ENCODE measurements at regions not wholly inside any gene's neighbourhood (a gene's known extent, or its start where the extent isn't known, plus 50 kb on each side); places are given as distances from the start of the nearest gene placed in this dataset.

DNA sequence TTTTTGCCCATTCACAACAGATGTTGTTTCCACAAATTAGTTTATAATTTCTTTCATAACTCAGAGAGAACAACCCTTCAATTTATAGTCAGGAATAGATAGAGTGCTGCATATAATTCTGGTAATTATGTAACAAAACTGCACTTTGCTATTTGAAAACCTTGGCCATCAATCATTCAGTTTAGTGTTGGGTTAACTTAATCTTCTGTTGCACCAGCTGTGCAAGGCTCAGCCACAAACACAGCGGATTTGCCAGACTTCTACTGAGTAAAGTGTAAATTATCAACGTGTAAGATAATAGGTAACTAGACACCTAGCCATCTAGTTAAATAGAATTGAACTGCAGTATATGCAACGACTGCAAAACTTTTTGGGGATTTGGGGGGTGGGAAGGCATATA lies 1064.3 kb upstream of the EPHA6 start (continued):
- no peak for TF ChIP-seq HMGXB4 (CRISPR knock-in tag; IDR thresholded peaks at IDR 0.05)
- no peak for TF ChIP-seq JAZF1 (CRISPR knock-in tag; IDR thresholded peaks at IDR 0.05)
- no peak for TF ChIP-seq MLX (CRISPR knock-in tag; IDR thresholded peaks at IDR 0.05)
- TF ChIP-seq PRDM15 (CRISPR knock-in tag; IDR thresholded peaks at IDR 0.05): no peak

DNA sequence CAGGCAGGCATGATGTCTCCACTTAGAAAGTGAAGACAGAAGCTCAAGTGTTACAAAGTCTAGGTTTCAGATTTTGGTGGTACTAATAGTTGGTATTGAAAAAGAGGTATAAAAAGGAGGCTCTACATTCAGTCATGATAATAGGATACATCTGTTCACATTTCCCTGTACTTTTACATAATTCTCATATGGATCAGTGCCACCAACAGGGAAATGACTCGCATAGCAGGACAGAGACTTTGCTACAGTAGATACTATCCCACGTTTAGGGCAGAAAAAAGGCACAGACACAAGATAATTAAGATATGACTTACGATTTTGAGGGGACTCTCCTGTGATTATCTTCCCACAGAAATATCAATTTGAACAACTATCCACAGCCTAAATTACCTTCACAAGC lies 1062.9 kb upstream of the EPHA6 start:
- H3K27ac Mint-ChIP-seq: no peak overlapping the region
- CTCF ChIA-PET: interaction anchor here (0.7 kb wide), 1 partner anchor 370 kb away, joined by 4 read pairs; no protein-coding TSS in a partner anchor
- no peak for ATAC-seq

GRCh38 chr3:95752199-95752598 lies 1062.2 kb upstream of the EPHA6 start:
- no peak for TF ChIP-seq ZNF396 (CRISPR knock-in tag; IDR thresholded peaks at IDR 0.05; ENCODE audit: borderline replicate concordance)
- no peak for TF ChIP-seq SP1 (CRISPR knock-in tag; conservative IDR thresholded peaks at IDR 0.05)
- TF ChIP-seq GRHL2 (CRISPR knock-in tag; IDR thresholded peaks at IDR 0.05; ENCODE audit: insufficient replicate concordance, severe bottlenecking): no peak
- DNase-seq (ENCODE audit: low spot score) (peak; percentile 22), ATAC-seq (peak; percentile 51; the same call in 1 of the 2 replicates)
- Mint-ChIP-seq H3K9me3 (no peaks in the 10 kb centered on the region), H3K4me1 (no peaks in the 10 kb centered on the region), H3K4me3 (no peak overlapping the region), H3K27me3 (ENCODE audit: low read depth) (no peaks in the 10 kb centered on the region), H3K36me3 (no peaks in the 10 kb centered on the region), H3K27ac (no peak overlapping the region)
- ChIA-PET CTCF (interaction anchor here (0.7 kb wide), 1 partner anchor 369 kb away, joined by 4 read pairs; no protein-coding TSS in a partner anchor), POLR2A (no interaction called here)

More for the DNA sequence above, 1062.9 kb upstream of the EPHA6 start:
- no peaks in the 10 kb centered on the region for H3K27me3 Mint-ChIP-seq (ENCODE audit: low read depth)
- no peaks in the 10 kb centered on the region for H3K4me1 Mint-ChIP-seq
- no peak overlapping the region for H3K4me3 Mint-ChIP-seq
- POLR2A ChIA-PET: no interaction called here
- H3K9me3 Mint-ChIP-seq: no peaks in the 10 kb centered on the region
- no peak for DNase-seq (ENCODE audit: low spot score)
- TF ChIP-seq NR3C1 (CRISPR knock-in tag; conservative IDR thresholded peaks at IDR 0.05; ENCODE audit: low read depth) (no peak), OVOL2 (CRISPR knock-in tag; IDR thresholded peaks at IDR 0.05; ENCODE audit: borderline replicate concordance) (no peak), USF1 (CRISPR knock-in tag; IDR thresholded peaks at IDR 0.05) (no peak), SMAD3 (CRISPR knock-in tag; IDR thresholded peaks at IDR 0.05; ENCODE audit: borderline replicate concordance) (no peak), NFYB (CRISPR knock-in tag; conservative IDR thresholded peaks at IDR 0.05; ENCODE audit: low read depth) (no peak), TEAD1 (CRISPR knock-in tag; IDR thresholded peaks at IDR 0.05) (no peak), GRHL2 (CRISPR knock-in tag; IDR thresholded peaks at IDR 0.05; ENCODE audit: insufficient replicate concordance, severe bottlenecking) (no peak), PRRX2 (CRISPR knock-in tag; IDR thresholded peaks at IDR 0.05) (no peak)
- TF ChIP-seq, protein P1, sequence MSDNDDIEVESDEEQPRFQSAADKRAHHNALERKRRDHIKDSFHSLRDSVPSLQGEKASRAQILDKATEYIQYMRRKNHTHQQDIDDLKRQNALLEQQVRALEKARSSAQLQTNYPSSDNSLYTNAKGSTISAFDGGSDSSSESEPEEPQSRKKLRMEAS (CRISPR knock-in tag; IDR thresholded peaks at IDR 0.05): no peak
- TF ChIP-seq, protein P2, sequence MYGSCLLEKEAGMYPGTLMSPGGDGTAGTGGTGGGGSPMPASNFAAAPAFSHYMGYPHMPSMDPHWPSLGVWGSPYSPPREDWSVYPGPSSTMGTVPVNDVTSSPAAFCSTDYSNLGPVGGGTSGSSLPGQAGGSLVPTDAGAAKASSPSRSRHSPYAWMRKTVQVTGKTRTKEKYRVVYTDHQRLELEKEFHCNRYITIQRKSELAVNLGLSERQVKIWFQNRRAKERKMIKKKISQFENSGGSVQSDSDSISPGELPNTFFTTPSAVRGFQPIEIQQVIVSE (CRISPR knock-in tag; IDR thresholded peaks at IDR 0.05; ENCODE audit: borderline replicate concordance): no peak
- H3K36me3 Mint-ChIP-seq: no peaks in the 10 kb centered on the region

Data from WTC11 (cell line).